SU-DHL-6 (cell line): ENCODE measurements at regions not wholly inside any gene's neighbourhood (a gene's known extent, or its start where the extent isn't known, plus 50 kb on each side); places are given as distances from the start of the nearest gene placed in this dataset.

Source experiments
- EZH2phosphoT487 ChIP-seq: fragments of 200-600 bp; sonication (generic), shearing (Covaris generic); conservative IDR thresholded peaks from 2 replicates; pipeline ENCODE4 v1.6.1; 2018; ENCODE audit warnings: mild to moderate bottlenecking, antibody characterized with exemption, low read length, moderate library complexity, mixed read lengths
- TF ChIP-seq, protein P1 (sequence below): fragments of 200-600 bp; sonication (generic); IDR thresholded peaks from one replicate; pipeline ENCODE4 v1.5.1; 2017; ENCODE audit warnings: antibody characterized with exemption, mild to moderate bottlenecking, low read length, moderate library complexity; ENCODE audit not compliant: insufficient read depth, poor library complexity, severe bottlenecking

DNA sequence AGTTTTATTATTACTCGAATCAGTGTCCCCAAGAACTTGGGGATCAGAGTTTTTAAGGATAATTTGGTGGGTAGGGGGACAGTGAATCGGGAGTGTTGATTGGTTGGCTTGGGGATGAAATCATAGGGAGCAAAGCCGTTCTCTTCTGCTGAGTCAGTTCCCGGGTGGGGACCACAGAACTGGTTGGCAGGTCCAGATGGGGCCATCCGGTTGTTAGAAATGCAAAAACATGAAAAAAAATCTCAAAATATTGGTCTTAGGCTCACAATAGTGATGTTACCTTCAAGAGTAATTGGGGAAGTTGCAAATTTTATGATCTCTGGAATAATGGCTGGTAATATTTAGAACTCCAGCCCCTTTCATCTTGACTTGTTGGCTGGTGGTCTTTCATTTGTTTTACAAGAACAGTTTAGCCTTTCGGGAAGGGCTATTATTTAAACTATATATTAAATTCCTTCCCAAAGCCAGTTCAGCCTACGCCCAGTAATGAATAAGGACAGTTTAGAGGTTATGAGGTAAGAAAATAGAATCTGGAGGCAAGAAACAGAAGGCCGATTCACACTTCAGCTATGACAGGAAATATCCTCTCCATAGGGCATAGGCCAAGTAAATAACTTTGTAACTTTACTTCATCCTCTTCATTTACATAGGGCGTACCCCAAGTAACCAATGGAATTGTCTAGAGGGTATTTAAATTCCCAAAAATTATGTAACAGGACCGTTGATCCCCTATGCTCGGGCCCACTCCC is 164.1 kb upstream of the STS start:
- TF ChIP-seq, protein P1, sequence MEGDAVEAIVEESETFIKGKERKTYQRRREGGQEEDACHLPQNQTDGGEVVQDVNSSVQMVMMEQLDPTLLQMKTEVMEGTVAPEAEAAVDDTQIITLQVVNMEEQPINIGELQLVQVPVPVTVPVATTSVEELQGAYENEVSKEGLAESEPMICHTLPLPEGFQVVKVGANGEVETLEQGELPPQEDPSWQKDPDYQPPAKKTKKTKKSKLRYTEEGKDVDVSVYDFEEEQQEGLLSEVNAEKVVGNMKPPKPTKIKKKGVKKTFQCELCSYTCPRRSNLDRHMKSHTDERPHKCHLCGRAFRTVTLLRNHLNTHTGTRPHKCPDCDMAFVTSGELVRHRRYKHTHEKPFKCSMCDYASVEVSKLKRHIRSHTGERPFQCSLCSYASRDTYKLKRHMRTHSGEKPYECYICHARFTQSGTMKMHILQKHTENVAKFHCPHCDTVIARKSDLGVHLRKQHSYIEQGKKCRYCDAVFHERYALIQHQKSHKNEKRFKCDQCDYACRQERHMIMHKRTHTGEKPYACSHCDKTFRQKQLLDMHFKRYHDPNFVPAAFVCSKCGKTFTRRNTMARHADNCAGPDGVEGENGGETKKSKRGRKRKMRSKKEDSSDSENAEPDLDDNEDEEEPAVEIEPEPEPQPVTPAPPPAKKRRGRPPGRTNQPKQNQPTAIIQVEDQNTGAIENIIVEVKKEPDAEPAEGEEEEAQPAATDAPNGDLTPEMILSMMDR, result no peak
- TF ChIP-seq EZH2phosphoT487, result no peak
